Upper lobe of left lung (tissue), 4 donors: ENCODE measurements at regions not wholly inside any gene's neighbourhood (a gene's known extent, or its start where the extent isn't known, plus 50 kb on each side); places are given as distances from the start of the nearest gene placed in this dataset.

Experiments
- CTCF ChIP-seq, 6 experiments: fragments of 450-650 bp in 4 of 6; fragments of 200-600 bp in 2 of 6; sonication (generic) in 2 of 6; IDR thresholded peaks; one replicate each; pipeline ENCODE4 v1.5.1; 2016 to 2019; ENCODE audit warnings: antibody characterized with exemption in 6 of 6
- POLR2A ChIP-seq, 4 donors: fragments of 450-650 bp; IDR thresholded peaks; one replicate each; pipeline ENCODE4 v1.5.1; 2016 to 2017; ENCODE audit warnings: antibody characterized with exemption in 4 of 4, mild to moderate bottlenecking in 2 of 4

- TF ChIP-seq CTCF (IDR thresholded peaks at IDR 0.05) (no peak), POLR2A (IDR thresholded peaks at IDR 0.05) (no peak)
Measured at GRCh38 chr16:65771707-65772106, 594.8 kb upstream of the CDH5 start.
